H9 (cell line): ENCODE measurements at regions not wholly inside any gene's neighbourhood (a gene's known extent, or its start where the extent isn't known, plus 50 kb on each side); places are given as distances from the start of the nearest gene placed in this dataset.

Source experiments
- DNase-seq: peaks from one replicate; pipeline ENCODE4 v3.0.0-alpha.2; 2017
- H2AFZ ChIP-seq: one replicate; pipeline ENCODE4 v1.6.1; 2013; ENCODE audit warnings: mild to moderate bottlenecking, low read length, control low read depth, moderate library complexity
- H2AK5ac ChIP-seq: 2 replicates; pipeline ENCODE4 v1.6.1; 2013; ENCODE audit warnings: low read length, control low read depth, mixed read lengths; ENCODE audit not compliant: insufficient read length
- H2BK120ac ChIP-seq: one replicate; pipeline ENCODE4 v1.6.1; 2013; ENCODE audit warnings: low read depth, mild to moderate bottlenecking, low read length, control low read depth, inconsistent platforms; ENCODE audit not compliant: poor library complexity, severe bottlenecking
- H2BK12ac ChIP-seq: 2 replicates; pipeline ENCODE4 v1.6.1; 2013; ENCODE audit warnings: low read length, control low read depth, mixed read lengths, low read depth; ENCODE audit not compliant: insufficient read length
- H2BK15ac ChIP-seq: 2 replicates; pipeline ENCODE4 v1.6.1; 2013; ENCODE audit warnings: low read depth, low read length, control low read depth
- H2BK20ac ChIP-seq: one replicate; pipeline ENCODE4 v1.6.1; 2013; ENCODE audit warnings: low read depth, mild to moderate bottlenecking, low read length, control low read depth, inconsistent platforms; ENCODE audit not compliant: poor library complexity, severe bottlenecking
- H2BK5ac ChIP-seq: 2 replicates; pipeline ENCODE4 v1.6.1; 2013; ENCODE audit warnings: low read length, control low read depth, mixed read lengths; ENCODE audit not compliant: insufficient read length
- H3K14ac ChIP-seq: 2 replicates; pipeline ENCODE4 v1.6.1; 2013; ENCODE audit warnings: low read length, control low read depth; ENCODE audit not compliant: insufficient read depth
- H3K18ac ChIP-seq: 2 replicates; pipeline ENCODE4 v1.6.1; 2013; ENCODE audit warnings: low read depth, mild to moderate bottlenecking, mixed read lengths, low read length, control low read depth; ENCODE audit not compliant: insufficient read length
- H3K23ac ChIP-seq: 2 replicates; pipeline ENCODE4 v1.6.1; 2013; ENCODE audit warnings: low read length, control low read depth, mixed read lengths, low read depth; ENCODE audit not compliant: insufficient read length
- H3K23me2 ChIP-seq: 2 replicates; pipeline ENCODE4 v1.6.1; 2013; ENCODE audit warnings: low read depth, mild to moderate bottlenecking, mixed read lengths, low read length, control low read depth; ENCODE audit not compliant: insufficient read length, poor library complexity, severe bottlenecking
- H3K27ac ChIP-seq: 2 replicates; pipeline ENCODE4 v1.5.1; 2013; ENCODE audit warnings: low read length, control low read depth, mixed read lengths, low read depth; ENCODE audit not compliant: insufficient read length
- H3K27me3 ChIP-seq: 2 replicates; pipeline ENCODE4 v1.6.1; 2013; ENCODE audit warnings: low read length, control low read depth, inconsistent platforms; ENCODE audit not compliant: insufficient read depth
- H3K4ac ChIP-seq: 2 replicates; pipeline ENCODE4 v1.6.1; 2013; ENCODE audit warnings: low read depth, mild to moderate bottlenecking, control low read depth, inconsistent platforms, low read length, moderate library complexity
- H3K4me1 ChIP-seq: 2 replicates; pipeline ENCODE4 v1.6.1; 2013; ENCODE audit warnings: low read length, control low read depth, inconsistent platforms; ENCODE audit not compliant: insufficient read depth
- H3K4me2 ChIP-seq: 2 replicates; pipeline ENCODE4 v1.6.1; 2013; ENCODE audit warnings: low read length, control low read depth, mixed read lengths; ENCODE audit not compliant: insufficient read length, insufficient read depth
- H3K56ac ChIP-seq: 2 replicates; pipeline ENCODE4 v1.6.1; 2013; ENCODE audit warnings: low read depth, mild to moderate bottlenecking, mixed read lengths, low read length, control low read depth; ENCODE audit not compliant: insufficient read length
- H3K79me1 ChIP-seq: 2 replicates; pipeline ENCODE4 v1.6.1; 2013; ENCODE audit warnings: low read depth, mild to moderate bottlenecking, moderate library complexity, low read length, control low read depth, inconsistent platforms; ENCODE audit not compliant: insufficient read depth, poor library complexity, severe bottlenecking
- H3K79me2 ChIP-seq: 2 replicates; pipeline ENCODE4 v1.6.1; 2013; ENCODE audit warnings: low read length, control low read depth, inconsistent platforms; ENCODE audit not compliant: insufficient read depth
- H3K9ac ChIP-seq: 2 replicates; pipeline ENCODE4 v1.6.1; 2013; ENCODE audit warnings: low read length, control low read depth, mixed read lengths; ENCODE audit not compliant: insufficient read length; ENCODE audit errors: extremely low read depth
- H3K9me3 ChIP-seq: one replicate; pipeline ENCODE4 v1.6.1; 2013; ENCODE audit warnings: low read depth, low read length, inconsistent platforms; ENCODE audit not compliant: control insufficient read depth
- H3T11ph ChIP-seq: one replicate; pipeline ENCODE4 v1.6.1; 2013; ENCODE audit warnings: mild to moderate bottlenecking, low read length, control low read depth, inconsistent platforms
- H4K20me1 ChIP-seq: one replicate; pipeline ENCODE4 v1.6.1; 2013; ENCODE audit not compliant: control insufficient read depth, insufficient read length, insufficient read depth
- H4K5ac ChIP-seq: 2 replicates; pipeline ENCODE4 v1.6.1; 2013; ENCODE audit warnings: low read depth, mild to moderate bottlenecking, mixed read lengths, low read length, control low read depth; ENCODE audit not compliant: insufficient read length
- H4K8ac ChIP-seq: replicated peaks from 2 replicates; pipeline ENCODE4 v1.6.1; 2013; ENCODE audit warnings: low read length, control low read depth, mixed read lengths, low read depth; ENCODE audit not compliant: insufficient read length
- H4K91ac ChIP-seq: 2 replicates; pipeline ENCODE4 v1.6.1; 2013; ENCODE audit warnings: low read depth, mild to moderate bottlenecking, moderate library complexity, mixed read lengths, low read length, control low read depth; ENCODE audit not compliant: insufficient read length
- H3K27ac Mint-ChIP-seq, 3 experiments: 2 replicates in 2 of 3; 3 replicates in 1 of 3; pipeline ENCODE4 v1.8.0; 2020 to 2021; ENCODE audit warnings: mixed read lengths in 3 of 3, mild to moderate bottlenecking in 1 of 3, moderate library complexity in 1 of 3
- H3K27me3 Mint-ChIP-seq: 2 replicates; pipeline ENCODE4 v1.8.0; 2021; ENCODE audit warnings: low read depth, mild to moderate bottlenecking, moderate library complexity, mixed read lengths
- H3K36me3 Mint-ChIP-seq, 3 experiments: 2 replicates in 2 of 3; 3 replicates in 1 of 3; pipeline ENCODE4 v1.8.0; 2020 to 2021; ENCODE audit warnings: low read depth in 3 of 3, mixed read lengths in 3 of 3; ENCODE audit not compliant: insufficient read depth in 1 of 3
- H3K4me1 Mint-ChIP-seq, 2 experiments: 2 replicates each; pipeline ENCODE4 v1.8.0; 2020; ENCODE audit warnings: mixed read lengths in 2 of 2
- H3K4me3 Mint-ChIP-seq, 2 experiments: 2 replicates in 1 of 2; 3 replicates in 1 of 2; pipeline ENCODE4 v1.8.0; 2020 to 2021; ENCODE audit warnings: mild to moderate bottlenecking in 2 of 2, mixed read lengths in 2 of 2, moderate library complexity in 1 of 2
- H3K9me3 Mint-ChIP-seq, 2 experiments: 2 replicates in 1 of 2; 3 replicates in 1 of 2; pipeline ENCODE4 v1.8.0; 2020; ENCODE audit warnings: mild to moderate bottlenecking in 2 of 2, mixed read lengths in 2 of 2, moderate library complexity in 1 of 2
- CTCF ChIP-seq: fragments of 200-600 bp; sonication (generic); conservative IDR thresholded peaks from 3 replicates; pipeline ENCODE4 v1.8.0; 2021; ENCODE audit warnings: antibody characterized with exemption, mild to moderate bottlenecking
- WGBS: extraction: QIAGEN DNeasy Blood & Tissue Kit; methylation state at CpG from one replicate; pipeline ENCODE4 v1.1.7; 2013; ENCODE audit warnings: missing lambda C conversion rate, low lambda C conversion rate, mixed read lengths; ENCODE audit not compliant: insufficient read length; ENCODE audit errors: extremely low coverage; 5-methylcytosine and 5-hydroxymethylcytosine counted together

- no peaks in the 10 kb centered on the region for H3K27me3 Mint-ChIP-seq
- H3K18ac ChIP-seq = no peak overlapping the region
- DNase-seq = no peak
- no peak overlapping the region for H3K56ac ChIP-seq
- H3K4me1 Mint-ChIP-seq = peaks cover 9 to 23% of the 10 kb centered on the region in 2 experiments
- no peak overlapping the region for H3K4me3 Mint-ChIP-seq
- no peak overlapping the region for H3K9ac ChIP-seq
- no peak overlapping the region for H3K23ac ChIP-seq
- no peak overlapping the region for H2AK5ac ChIP-seq
- H4K91ac ChIP-seq = no peak overlapping the region
- H3K27me3 ChIP-seq = no peaks in the 10 kb centered on the region
- H2BK12ac ChIP-seq = no peak overlapping the region
- H3T11ph ChIP-seq = no peak overlapping the region
- H3K4ac ChIP-seq = no peak overlapping the region
- H3K27ac ChIP-seq = no peak overlapping the region
- H3K23me2 ChIP-seq = no peaks in the 10 kb centered on the region
- no peaks in the 10 kb centered on the region for H3K9me3 ChIP-seq
- no peak overlapping the region for H2BK20ac ChIP-seq
- TF ChIP-seq CTCF = no peak
- no peak overlapping the region; a peak in 1 of 7 replicates for H3K27ac Mint-ChIP-seq
- H2BK15ac ChIP-seq = no peak overlapping the region
- no peaks in the 10 kb centered on the region for H3K79me1 ChIP-seq
- no peaks in the 10 kb centered on the region for H3K79me2 ChIP-seq
- no peak overlapping the region for H2BK5ac ChIP-seq
- H3K14ac ChIP-seq = no peak overlapping the region
- H3K36me3 Mint-ChIP-seq = 0 out of 7 replicates have a peak, but pooled peaks cover 0 to 3% (median 3%) of the 10 kb centered on the region in 3 experiments
- no peak overlapping the region for H4K5ac ChIP-seq
- H4K8ac ChIP-seq = no peak overlapping the region
- H3K9me3 Mint-ChIP-seq = no peaks in the 10 kb centered on the region; a peak in 1 of 5 replicates
- H4K20me1 ChIP-seq = no peaks in the 10 kb centered on the region
- peaks cover 2% of the 10 kb centered on the region; the same call in 1 of the 2 replicates for H3K4me1 ChIP-seq
- no peak overlapping the region for H3K4me2 ChIP-seq
- no peak overlapping the region for H2AFZ ChIP-seq
- no CpG with 5 or more reads among the region's 2 CpGs for WGBS
- no peak overlapping the region for H2BK120ac ChIP-seq
Measured at GRCh38 chr4:96354036-96354712, 514.3 kb downstream of the PDHA2 start.
